Stimulated activated CD8-positive, alpha-beta memory T cell treated with anti-CD3 and anti-CD28 coated beads, Interleukin-2, amount 100 ng/mL, for 1 hour (primary cell): ENCODE measurements at regions not wholly inside any gene's neighbourhood (a gene's known extent, or its start where the extent isn't known, plus 50 kb on each side); places are given as distances from the start of the nearest gene placed in this dataset.
"Not testable (repeated sequence)": the region's sequence is repeated elsewhere in the genome, so short reads cannot be mapped to it uniquely, and the experiment has no call there.

Experiments
- DNase-seq, 2 donors: peaks; one replicate each; pipeline ENCODE4 v3.0.0-alpha.2; 2020; ENCODE audit warnings: low read depth in 2 of 2

- no peak for DNase-seq
Observed at GRCh38 chr7:25711940-25712339, 440.1 kb upstream of the NFE2L3 start.

- DNase-seq, result no peak
Observed at GRCh38 chr7:25712500-25712899, 439.5 kb upstream of the NFE2L3 start.

GRCh38 chr7:25714013-25714412, 438.0 kb upstream of the NFE2L3 start:
- no peak for DNase-seq

- DNase-seq, result no peak
Observed at GRCh38 chr7:25716421-25716820, 435.6 kb upstream of the NFE2L3 start.

GRCh38 chr7:25718596-25718995, 433.4 kb upstream of the NFE2L3 start:
- no peak for DNase-seq

- DNase-seq, result no peak
Observed at GRCh38 chr7:25719190-25719896, 432.7 kb upstream of the NFE2L3 start.

GRCh38 chr7:25720427-25720826, 431.6 kb upstream of the NFE2L3 start:
- DNase-seq, result no peak

- no peak for DNase-seq
Observed at GRCh38 chr7:25722856-25723255, 429.1 kb upstream of the NFE2L3 start.

- DNase-seq, result no peak
Observed at GRCh38 chr7:25725451-25725850, 426.5 kb upstream of the NFE2L3 start.

- DNase-seq, result no peak
Observed at GRCh38 chr7:25726170-25726780, 425.7 kb upstream of the NFE2L3 start.

GRCh38 chr7:25726781-25727311, 425.2 kb upstream of the NFE2L3 start:
- no peak for DNase-seq

- DNase-seq, result no peak
Observed at GRCh38 chr7:25727446-25727845, 424.6 kb upstream of the NFE2L3 start.

GRCh38 chr7:25727876-25728275, 424.1 kb upstream of the NFE2L3 start:
- DNase-seq, result no peak

- DNase-seq, result no peak
Observed at GRCh38 chr7:25731068-25731845, 420.7 kb upstream of the NFE2L3 start.

GRCh38 chr7:25731846-25732245, 420.2 kb upstream of the NFE2L3 start:
- no peak for DNase-seq

- DNase-seq, result no peak
Observed at GRCh38 chr7:25732766-25733217, 419.2 kb upstream of the NFE2L3 start.

- no peak for DNase-seq
Observed at GRCh38 chr7:25735674-25736242, 416.2 kb upstream of the NFE2L3 start.

GRCh38 chr7:25738528-25738927, 413.5 kb upstream of the NFE2L3 start:
- no peak for DNase-seq

GRCh38 chr7:25739143-25739542, 412.9 kb upstream of the NFE2L3 start:
- no peak for DNase-seq

- no peak for DNase-seq
Observed at GRCh38 chr7:25742316-25742715, 409.7 kb upstream of the NFE2L3 start.

GRCh38 chr7:25743670-25744451, 408.1 kb upstream of the NFE2L3 start:
- not testable (repeated sequence) for DNase-seq
